IPS-20b (cell line): ENCODE measurements at regions not wholly inside any gene's neighbourhood (a gene's known extent, or its start where the extent isn't known, plus 50 kb on each side); places are given as distances from the start of the nearest gene placed in this dataset.
"Not testable (repeated sequence)": the region's sequence is repeated elsewhere in the genome, so short reads cannot be mapped to it uniquely, and the experiment has no call there.

Experiments
- H3K27ac ChIP-seq: one replicate; pipeline ENCODE4 v1.5.1; 2013; ENCODE audit warnings: low read length
- H3K27me3 ChIP-seq: 2 replicates; pipeline ENCODE4 v1.6.1; 2013; ENCODE audit warnings: mild to moderate bottlenecking, low read length, inconsistent platforms; ENCODE audit not compliant: insufficient read depth
- H3K36me3 ChIP-seq: 2 replicates; pipeline ENCODE4 v1.6.1; 2013; ENCODE audit warnings: low read depth, mild to moderate bottlenecking, inconsistent platforms, low read length, moderate library complexity; ENCODE audit not compliant: insufficient read depth
- H3K4me1 ChIP-seq: 2 replicates; pipeline ENCODE4 v1.6.1; 2013; ENCODE audit warnings: mild to moderate bottlenecking, control low read depth, inconsistent platforms, low read length, moderate library complexity; ENCODE audit not compliant: insufficient read depth
- H3K4me3 ChIP-seq: 2 replicates; pipeline ENCODE4 v1.5.1; 2013; ENCODE audit warnings: mild to moderate bottlenecking, low read length, inconsistent platforms
- H3K9ac ChIP-seq: 2 replicates; pipeline ENCODE4 v1.6.1; 2013; ENCODE audit warnings: low read depth, mild to moderate bottlenecking, inconsistent platforms, low read length, moderate library complexity
- H3K9me3 ChIP-seq: 2 replicates; pipeline ENCODE4 v1.6.1; 2013; ENCODE audit warnings: mild to moderate bottlenecking, low read depth, low read length, inconsistent platforms; ENCODE audit not compliant: insufficient read depth

DNA sequence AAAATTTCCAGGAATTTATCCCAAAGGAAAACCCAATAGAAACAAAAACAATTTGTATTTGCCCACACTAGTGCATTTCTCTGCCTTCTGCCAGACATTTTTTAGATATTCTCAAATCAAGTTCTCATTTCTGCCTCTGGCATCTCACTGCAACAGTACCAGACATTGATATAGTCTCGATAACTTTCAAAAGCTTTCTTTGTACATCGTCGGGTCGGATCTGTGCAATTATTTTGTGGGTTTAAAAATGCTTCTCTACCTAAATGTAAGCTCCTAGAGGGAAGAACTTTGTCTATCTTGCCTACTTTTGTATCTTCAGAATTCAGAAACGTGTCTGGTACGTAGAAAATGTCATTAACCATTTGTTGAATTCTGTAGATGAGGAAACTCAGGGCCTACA is 125.5 kb upstream of the LIFR start:
- Histone ChIP-seq H3K9ac (no peak overlapping the region), H3K4me1 (no peaks in the 10 kb centered on the region), H3K4me3 (no peak overlapping the region), H3K27ac (no peak overlapping the region), H3K27me3 (no peaks in the 10 kb centered on the region), H3K9me3 (no peaks in the 10 kb centered on the region), H3K36me3 (no peaks in the 10 kb centered on the region)

GRCh38 chr5:38686658-38687057 is 130.2 kb upstream of the LIFR start:
- Histone ChIP-seq H3K27ac (no peak overlapping the region), H3K36me3 (no peaks in the 10 kb centered on the region), H3K9me3 (no peaks in the 10 kb centered on the region), H3K27me3 (no peaks in the 10 kb centered on the region), H3K9ac (no peak overlapping the region), H3K4me3 (no peak overlapping the region), H3K4me1 (no peaks in the 10 kb centered on the region)

DNA sequence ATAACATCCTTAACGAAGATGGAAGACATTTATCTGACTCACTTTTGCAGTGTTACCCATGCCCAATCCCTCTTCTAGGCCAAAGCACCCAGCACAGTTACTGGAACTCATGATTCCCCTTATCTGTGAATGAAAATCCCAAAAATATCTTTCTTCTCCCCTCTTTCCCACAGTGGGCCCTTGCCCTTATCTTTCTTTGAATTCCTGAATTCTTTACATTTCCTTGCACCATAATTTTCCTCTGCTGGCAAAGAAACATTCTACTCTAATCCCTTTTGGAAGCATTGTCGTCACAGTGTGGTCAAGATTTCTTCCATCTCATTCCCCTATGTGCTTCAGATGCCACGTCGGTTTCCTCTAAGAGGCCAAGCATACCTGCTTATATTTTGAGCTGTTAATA is 135.9 kb upstream of the LIFR start:
- Histone ChIP-seq H3K4me3 (no peak overlapping the region), H3K9ac (no peak overlapping the region), H3K27ac (no peak overlapping the region), H3K4me1 (no peaks in the 10 kb centered on the region), H3K36me3 (no peaks in the 10 kb centered on the region), H3K9me3 (no peaks in the 10 kb centered on the region), H3K27me3 (no peaks in the 10 kb centered on the region)

DNA sequence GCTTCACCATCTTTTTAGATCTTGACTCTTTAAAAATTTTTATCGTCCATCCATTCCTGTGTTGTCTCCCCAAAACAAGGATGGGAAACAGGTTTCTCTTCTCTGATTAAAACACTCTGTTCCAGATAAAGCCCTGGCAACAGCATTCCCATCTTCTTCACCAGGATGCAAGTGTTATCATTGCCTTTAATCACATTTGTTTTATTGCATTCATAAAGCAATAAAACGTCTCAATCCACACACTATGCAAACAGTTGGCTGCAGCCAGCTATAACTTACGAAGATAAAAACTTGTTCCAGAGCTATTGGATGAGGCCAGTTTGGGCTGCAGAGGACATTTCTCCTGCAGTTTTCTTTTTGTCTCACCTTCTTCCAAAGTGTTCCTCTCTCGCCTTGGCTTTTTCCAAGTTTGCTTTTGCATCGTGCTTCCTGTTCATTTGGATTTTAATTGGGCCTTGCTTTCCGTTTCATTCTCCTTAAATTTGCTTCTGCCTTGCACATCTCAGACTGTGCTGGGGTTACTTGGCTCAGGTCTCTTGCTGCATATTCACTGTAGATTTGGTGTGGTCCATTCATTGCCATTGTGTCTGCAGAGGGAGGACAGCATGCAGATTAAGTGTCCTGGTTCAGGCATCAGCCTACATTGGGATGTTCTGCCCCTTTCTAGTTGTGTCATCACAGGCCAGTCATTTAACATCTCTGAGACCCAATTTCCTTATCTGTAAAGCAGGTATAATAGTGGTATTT is 136.5 kb upstream of the LIFR start:
- H3K27me3 ChIP-seq: no peaks in the 10 kb centered on the region
- no peak overlapping the region for H3K4me3 ChIP-seq
- no peak overlapping the region for H3K27ac ChIP-seq
- H3K36me3 ChIP-seq: no peaks in the 10 kb centered on the region
- H3K9me3 ChIP-seq: no peaks in the 10 kb centered on the region
- H3K9ac ChIP-seq: no peak overlapping the region
- H3K4me1 ChIP-seq: no peaks in the 10 kb centered on the region

DNA sequence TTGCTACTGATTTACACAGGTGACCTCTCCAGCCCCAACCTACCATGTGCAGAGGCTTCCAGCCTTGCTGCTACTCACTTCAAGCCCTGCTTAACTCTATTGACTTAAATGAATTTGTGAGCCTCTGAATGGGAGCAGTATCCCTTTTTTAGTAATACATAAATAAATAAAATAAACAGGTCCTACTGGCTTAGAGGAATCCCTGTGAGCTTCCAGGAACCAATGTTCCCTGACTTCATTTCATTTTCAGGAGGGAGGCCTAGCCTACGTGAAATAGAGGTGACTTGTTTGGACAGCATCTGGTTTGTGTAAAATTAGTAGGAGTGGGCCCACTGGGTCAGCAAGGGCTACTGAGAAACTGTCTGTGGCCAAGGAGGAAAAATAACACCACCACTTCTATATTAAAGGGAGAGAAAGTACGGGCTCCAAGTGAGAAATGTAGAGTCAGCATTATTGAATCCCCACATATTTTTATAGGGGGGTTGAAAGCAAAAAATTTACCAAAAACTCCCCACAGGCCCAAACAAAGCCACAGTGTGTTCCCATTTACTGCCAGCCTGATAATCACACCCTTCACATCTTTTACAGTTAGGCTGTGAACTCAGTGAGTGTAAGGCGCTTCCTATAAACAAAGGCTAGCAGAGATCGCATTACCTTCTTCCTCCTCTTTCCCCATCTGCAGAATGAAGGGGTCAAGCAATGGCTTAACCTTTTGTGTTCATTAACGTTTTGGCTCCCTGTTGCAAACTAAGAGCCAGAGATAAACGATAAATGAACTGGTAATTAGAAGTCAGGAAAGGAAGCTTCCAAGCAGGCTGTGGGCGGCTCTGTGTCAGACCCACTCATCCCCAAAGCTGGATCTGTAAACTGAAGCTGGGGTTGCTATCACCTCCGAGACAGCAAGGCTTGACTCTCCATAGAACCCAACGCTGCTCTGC is 138.8 kb upstream of the LIFR start:
- Histone ChIP-seq H3K4me3 (no peak overlapping the region), H3K4me1 (no peaks in the 10 kb centered on the region), H3K9ac (no peak overlapping the region), H3K9me3 (no peaks in the 10 kb centered on the region), H3K36me3 (no peaks in the 10 kb centered on the region), H3K27me3 (no peaks in the 10 kb centered on the region), H3K27ac (no peak overlapping the region)

GRCh38 chr5:38697013-38697412 is 140.6 kb upstream of the LIFR start:
- H3K27me3 ChIP-seq: no peaks in the 10 kb centered on the region
- no peaks in the 10 kb centered on the region for H3K4me1 ChIP-seq
- no peak overlapping the region for H3K9ac ChIP-seq
- H3K4me3 ChIP-seq: no peak overlapping the region
- H3K9me3 ChIP-seq: no peaks in the 10 kb centered on the region
- H3K36me3 ChIP-seq: no peaks in the 10 kb centered on the region
- no peak overlapping the region for H3K27ac ChIP-seq

GRCh38 chr5:38705529-38705928 is 140.3 kb upstream of the OSMR start:
- H3K9ac ChIP-seq, H3K36me3 ChIP-seq, H3K27ac ChIP-seq, H3K4me1 ChIP-seq, H3K4me3 ChIP-seq, H3K9me3 ChIP-seq, H3K27me3 ChIP-seq: not testable (repeated sequence)

DNA sequence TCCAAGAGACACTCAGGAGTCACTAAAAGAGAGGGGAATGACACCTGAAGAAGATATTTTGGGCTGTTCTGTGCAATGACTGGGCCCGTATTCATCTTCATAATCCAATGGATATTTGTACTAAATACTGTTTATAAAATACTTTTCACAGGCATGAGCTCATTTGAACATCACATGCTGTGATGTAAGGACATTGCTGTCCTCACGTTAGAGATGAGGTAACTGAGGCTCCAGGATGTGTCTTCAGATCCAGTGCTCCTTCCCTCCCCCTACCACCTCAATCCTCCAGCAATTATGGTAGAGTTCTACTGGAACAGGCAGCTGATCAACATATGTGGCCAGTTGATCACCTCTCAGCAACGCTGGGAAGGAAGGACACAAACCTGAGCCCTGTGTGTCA is 139.4 kb upstream of the OSMR start:
- Histone ChIP-seq H3K9ac (no peak overlapping the region), H3K36me3 (no peaks in the 10 kb centered on the region), H3K4me1 (no peaks in the 10 kb centered on the region), H3K4me3 (no peak overlapping the region), H3K27me3 (no peaks in the 10 kb centered on the region), H3K9me3 (no peaks in the 10 kb centered on the region), H3K27ac (no peak overlapping the region)

GRCh38 chr5:38707352-38708210 is 138.2 kb upstream of the OSMR start:
- Histone ChIP-seq H3K27me3 (no peaks in the 10 kb centered on the region), H3K9ac (no peak overlapping the region), H3K36me3 (no peaks in the 10 kb centered on the region), H3K4me1 (no peaks in the 10 kb centered on the region), H3K4me3 (no peak overlapping the region), H3K9me3 (no peaks in the 10 kb centered on the region), H3K27ac (no peak overlapping the region)

DNA sequence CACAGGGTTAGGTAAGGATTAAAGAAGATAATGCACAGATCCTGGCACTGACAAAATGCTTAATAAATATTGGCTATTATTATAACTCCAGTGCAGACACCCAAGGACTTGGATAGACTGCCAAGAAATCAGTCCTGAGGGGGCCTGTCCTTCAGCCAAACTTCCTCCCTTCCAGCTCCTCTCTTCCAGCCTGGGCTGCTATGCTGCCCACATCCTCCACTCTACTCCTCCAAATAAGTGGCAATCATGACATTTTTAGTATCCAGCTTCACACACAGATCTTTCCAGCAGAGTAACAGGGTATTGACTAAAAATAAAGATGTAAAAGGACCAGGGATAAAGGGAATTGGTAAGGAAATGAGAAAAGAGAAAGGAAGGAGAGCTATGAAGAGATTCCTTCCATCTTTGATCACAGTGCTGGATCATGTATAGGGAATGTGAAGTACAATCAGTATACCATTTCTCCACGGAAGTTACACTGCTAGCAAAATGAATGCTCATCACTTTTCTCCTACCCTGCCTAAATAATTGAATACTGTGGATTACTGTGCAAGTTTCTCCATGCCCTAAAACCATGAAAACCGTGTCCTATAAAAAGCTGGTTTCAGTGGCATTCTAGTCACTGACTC is 136.0 kb upstream of the OSMR start:
- no peaks in the 10 kb centered on the region for H3K27me3 ChIP-seq

GRCh38 chr5:38710627-38711026 is 135.2 kb upstream of the OSMR start:
- Histone ChIP-seq H3K27me3 (no peaks in the 10 kb centered on the region), H3K9me3 (no peaks in the 10 kb centered on the region), H3K9ac (no peak overlapping the region), H3K4me3 (no peak overlapping the region), H3K27ac (no peak overlapping the region), H3K36me3 (no peaks in the 10 kb centered on the region), H3K4me1 (no peaks in the 10 kb centered on the region)

More for the DNA sequence above, 136.0 kb upstream of the OSMR start:
- Histone ChIP-seq H3K9me3 (no peaks in the 10 kb centered on the region), H3K9ac (no peak overlapping the region), H3K36me3 (no peaks in the 10 kb centered on the region), H3K27ac (no peak overlapping the region), H3K4me1 (no peaks in the 10 kb centered on the region), H3K4me3 (no peak overlapping the region)
